HepG2 (cell line): ENCODE measurements at regions not wholly inside any gene's neighbourhood (a gene's known extent, or its start where the extent isn't known, plus 50 kb on each side); places are given as distances from the start of the nearest gene placed in this dataset.

ENCODE experiments used
- ATAC-seq: fragments of 200-7000 bp; cut with Tn5 transposase; 3 replicates; pipeline ENCODE4 v1.9.1; 2020; ENCODE audit warnings: mild to moderate bottlenecking, moderate library complexity
- BruUV-seq: library from RNA; stranded (reverse); fragments of 400-500 nt; replicated peaks from 2 replicates; lab custom pipeline; 2021; lab: Mats Ljungman, UMichigan
- CTCF ChIA-PET: fragments of 300-600 bp; formaldehyde crosslinking; extraction: SDS; loops from one replicate; lab custom pipeline; 2021; ENCODE audit warnings: low total read pairs, inconsistent platforms, low intra/inter-chr PET ratio; lab: Yijun Ruan, JAX
- POLR2A ChIA-PET: fragments of 350-600 bp; sonication (Branson Sonifier 250); formaldehyde crosslinking; loops from one replicate; lab custom pipeline; 2020; ENCODE audit warnings: antibody characterized with exemption, inconsistent platforms; lab: Yijun Ruan, JAX
- DNase-seq: peaks from one replicate; pipeline ENCODE4 v3.0.0-alpha.2; 2015; ENCODE audit warnings: low spot score
- FAIRE-seq: peaks from 3 replicates; lab custom pipeline; 2011; peaks lifted over from hg19 to GRCh38; lab: Jason Lieb, UNC
- H2AFZ ChIP-seq: one replicate; pipeline ENCODE4 v1.6.1; 2011; ENCODE audit warnings: low read length, inconsistent platforms
- H3K27ac ChIP-seq: fragments of 300-600 bp; 3 replicates; pipeline ENCODE4 v1.8.0; 2011; ENCODE audit warnings: mixed run types, mild to moderate bottlenecking, mixed read lengths, low read length, inconsistent platforms; ENCODE audit not compliant: insufficient read depth; ENCODE audit errors: extremely low read length
- H3K27me3 ChIP-seq, 2 experiments: fragments of 200-600 bp in 1 of 2; 2 replicates in 1 of 2; 3 replicates in 1 of 2; pipeline versions ENCODE4 v1.6.0 to v1.8.0; 2011; ENCODE audit warnings: low read length in 2 of 2, mild to moderate bottlenecking in 2 of 2, moderate library complexity in 2 of 2, inconsistent platforms in 1 of 2; ENCODE audit not compliant: insufficient read depth in 2 of 2, control insufficient read depth in 1 of 2
- H3K36me3 ChIP-seq, 2 experiments: fragments of 200-600 bp in 1 of 2; replicated peaks in 1 of 2; 2 replicates in 1 of 2; 3 replicates in 1 of 2; pipeline versions ENCODE4 v1.5.1 to v1.8.0; 2011; ENCODE audit warnings: low read length in 2 of 2, inconsistent platforms in 1 of 2; ENCODE audit not compliant: insufficient read depth in 2 of 2, control insufficient read depth in 1 of 2
- H3K4me1 ChIP-seq: 2 replicates; pipeline ENCODE4 v1.5.1; 2012; ENCODE audit warnings: low read length, inconsistent platforms; ENCODE audit not compliant: insufficient read depth
- H3K4me2 ChIP-seq: 2 replicates; pipeline ENCODE4 v1.6.0; 2011; ENCODE audit warnings: low read depth, low read length, inconsistent platforms
- H3K4me3 ChIP-seq, 3 experiments: fragments of 200-600 bp in 1 of 3; sonication (generic), shearing (Covaris generic) in 1 of 3; replicated peaks in 1 of 3; 2 replicates each; pipeline ENCODE4 v1.5.1; 2011 to 2016; ENCODE audit warnings: low read length in 3 of 3, inconsistent platforms in 2 of 3, low read depth in 2 of 3, mild to moderate bottlenecking in 2 of 3, control low read depth in 1 of 3, mixed read lengths in 1 of 3; ENCODE audit not compliant: insufficient read depth in 1 of 3
- H3K79me2 ChIP-seq: one replicate; pipeline ENCODE4 v1.6.1; 2011; ENCODE audit warnings: low read length, inconsistent platforms; ENCODE audit not compliant: insufficient read depth
- H3K9ac ChIP-seq: 2 replicates; pipeline ENCODE4 v1.6.0; 2011; ENCODE audit warnings: mild to moderate bottlenecking, low read depth, low read length, inconsistent platforms; ENCODE audit not compliant: insufficient read depth
- H3K9me3 ChIP-seq: 2 replicates; pipeline ENCODE4 v1.5.1; 2012; ENCODE audit warnings: mild to moderate bottlenecking, low read length
- H4K20me1 ChIP-seq: 2 replicates; pipeline ENCODE4 v1.6.0; 2011; ENCODE audit warnings: inconsistent platforms, mild to moderate bottlenecking, low read length, moderate library complexity; ENCODE audit not compliant: insufficient read depth
- ADNP ChIP-seq: sonication (generic); formaldehyde crosslinking; IDR thresholded peaks from 2 replicates; pipeline ENCODE4 v1.4.0; 2020; ENCODE audit warnings: missing genetic modification reagents
- AFF4 ChIP-seq: sonication (generic); formaldehyde crosslinking; IDR thresholded peaks from 2 replicates; pipeline ENCODE4 v1.4.0; 2020; ENCODE audit warnings: missing genetic modification reagents
- ATF7 ChIP-seq, 2 experiments: fragments of 450-650 bp in 1 of 2; sonication (generic) in 1 of 2; formaldehyde crosslinking in 1 of 2; IDR thresholded peaks; 2 replicates each; pipeline versions ENCODE4 v1.4.0 to v1.6.1; 2016 to 2020; ENCODE audit warnings: antibody characterized with exemption in 1 of 2, mild to moderate bottlenecking in 1 of 2, missing genetic modification reagents in 1 of 2
- BCL6 ChIP-seq: IDR thresholded peaks from 2 replicates; pipeline ENCODE4 v1.6.1; 2016; ENCODE audit warnings: missing genetic modification reagents, missing compliant biosample characterization
- CTCF ChIP-seq: sonication (generic); formaldehyde crosslinking; IDR thresholded peaks from 2 replicates; pipeline ENCODE4 v1.5.0; 2020; ENCODE audit warnings: mild to moderate bottlenecking, missing genetic modification reagents, moderate library complexity
- GPN1 ChIP-seq: sonication (generic); formaldehyde crosslinking; IDR thresholded peaks from 2 replicates; pipeline ENCODE4 v1.5.1; 2020; ENCODE audit warnings: missing genetic modification reagents, borderline replicate concordance
- HNF4A ChIP-seq: sonication (generic); formaldehyde crosslinking; IDR thresholded peaks from 2 replicates; pipeline ENCODE4 v1.4.0; 2020; ENCODE audit warnings: missing genetic modification reagents
- MAFG ChIP-seq: sonication (generic); formaldehyde crosslinking; IDR thresholded peaks from 2 replicates; pipeline ENCODE4 v1.5.1; 2020; ENCODE audit warnings: mild to moderate bottlenecking, missing genetic modification reagents
- SIX4 ChIP-seq: sonication (generic); formaldehyde crosslinking; IDR thresholded peaks from 2 replicates; pipeline ENCODE4 v1.4.0; 2020; ENCODE audit warnings: missing genetic modification reagents
- STAG1 ChIP-seq: sonication (generic); formaldehyde crosslinking; IDR thresholded peaks from 2 replicates; pipeline ENCODE4 v1.4.0; 2020; ENCODE audit warnings: missing genetic modification reagents
- TEAD2 ChIP-seq: sonication (generic); formaldehyde crosslinking; IDR thresholded peaks from 2 replicates; pipeline ENCODE4 v1.9.0; 2021; ENCODE audit warnings: missing genetic modification reagents
- TGIF2 ChIP-seq: IDR thresholded peaks from 2 replicates; pipeline ENCODE4 v1.6.1; 2016; ENCODE audit warnings: control low read depth, missing compliant biosample characterization
- ZEB1 ChIP-seq: IDR thresholded peaks from 2 replicates; pipeline ENCODE4 v1.6.1; 2012; ENCODE audit warnings: mild to moderate bottlenecking, low read depth, inconsistent platforms; ENCODE audit not compliant: insufficient replicate concordance
- ZNF362 ChIP-seq: sonication (generic); formaldehyde crosslinking; IDR thresholded peaks from 2 replicates; pipeline ENCODE4 v1.4.0; 2020; ENCODE audit warnings: missing genetic modification reagents, mild to moderate bottlenecking, borderline replicate concordance
- ZNF607 ChIP-seq: sonication (generic); formaldehyde crosslinking; IDR thresholded peaks from 2 replicates; pipeline ENCODE4 v1.5.1; 2020; ENCODE audit warnings: missing genetic modification reagents, mild to moderate bottlenecking, borderline replicate concordance
- ZNF691 ChIP-seq: sonication (generic); formaldehyde crosslinking; IDR thresholded peaks from 2 replicates; pipeline ENCODE4 v1.4.0; 2020; ENCODE audit warnings: missing genetic modification reagents, low read depth, mild to moderate bottlenecking, borderline replicate concordance
- WGBS: methylation state at CpG from one replicate; pipeline ENCODE4 v1.1.6; 2017; ENCODE audit warnings: low lambda C conversion rate; 5-methylcytosine and 5-hydroxymethylcytosine counted together
- in situ Hi-C: cut with HindIII; loops from 2 replicates; pipeline ENCODE4 v1.10.0; 2017; ENCODE audit warnings: low pct_unique_long_range_greater_than_20kb; ENCODE audit not compliant: extremely low pct_ligation_motif_present
- intact Hi-C: fragments of 100-400 bp; cut with micrococcal nuclease; formaldehyde crosslinking; loops from one replicate; pipeline ENCODE4 v1.10.0; 2022; ENCODE audit not compliant: unreplicated experiment

GRCh38 chr3:102737353-102737752, 302.5 kb downstream of the ZPLD1 start (continued):
- TF ChIP-seq AFF4 (no peak), ZNF362 (CRISPR knock-in tag) (no peak), TGIF2 (CRISPR knock-in tag) (no peak)

- Histone ChIP-seq H3K9ac (no peak overlapping the region), H3K27ac (no peak overlapping the region), H3K79me2 (no peaks in the 10 kb centered on the region), H3K4me3 (no peak overlapping the region), H3K27me3 (no peaks in the 10 kb centered on the region), H2AFZ (no peak overlapping the region), H3K4me1 (no peaks in the 10 kb centered on the region), H3K9me3 (no peaks in the 10 kb centered on the region), H3K4me2 (no peak overlapping the region), H3K36me3 (no peaks in the 10 kb centered on the region), H4K20me1 (no peaks in the 10 kb centered on the region)
- DNase-seq: no peak
- intact Hi-C loops: loop anchor here (1.0 kb wide), 1 partner anchor 68 kb away; no protein-coding TSS in a partner anchor
- CTCF ChIA-PET: interaction anchor here (1.2 kb wide), 1 partner anchor 68 kb away, joined by 4 read pairs; no protein-coding TSS in a partner anchor
- no TSS peak for BruUV-seq
- 25% methylated on average over 4 of the region's 6 CpGs for WGBS
- POLR2A ChIA-PET: no interaction called here
- peak; percentile 83 for ATAC-seq
- in situ Hi-C loops: no loop called here
- no peak for FAIRE-seq
- TF ChIP-seq ZNF607 (CRISPR knock-in tag) (no peak), ZNF691 (CRISPR knock-in tag) (no peak), CTCF (peak; percentile 44), TEAD2 (CRISPR knock-in tag) (no peak), SIX4 (no peak), BCL6 (CRISPR knock-in tag) (no peak), ZEB1 (no peak), MAFG (CRISPR knock-in tag) (no peak), GPN1 (CRISPR knock-in tag) (no peak), HNF4A (CRISPR knock-in tag) (no peak), STAG1 (CRISPR knock-in tag) (peak; percentile 49), ADNP (no peak), ATF7 (IDR thresholded peaks at IDR 0.05) (no peak), ATF7 (CRISPR knock-in tag; IDR thresholded peaks at IDR 0.05) (no peak)
Observed at GRCh38 chr3:102741105-102741504, 306.3 kb downstream of the ZPLD1 start.
